A673 (cell line): ENCODE measurements at regions not wholly inside any gene's neighbourhood (a gene's known extent, or its start where the extent isn't known, plus 50 kb on each side); places are given as distances from the start of the nearest gene placed in this dataset.

Source experiments
- BruUV-seq: library from RNA; stranded (reverse); fragments of 400-500 nt; replicated peaks from 2 replicates; lab custom pipeline; 2021; lab: Mats Ljungman, UMichigan
- CTCF ChIA-PET: fragments of 300-600 bp; sonication (Branson Sonifier 250); formaldehyde crosslinking; loops from one replicate; lab custom pipeline; 2022; ENCODE audit warnings: antibody characterized with exemption; lab: Charles Lee
- POLR2A ChIA-PET: fragments of 300-600 bp; sonication (Branson Sonifier 250); formaldehyde crosslinking; loops from one replicate; lab custom pipeline; 2022; ENCODE audit warnings: antibody characterized with exemption; ENCODE audit not compliant: low non-redundant PET; lab: Charles Lee
- DNase-seq: peaks from one replicate; pipeline ENCODE4 v3.0.0-alpha.2; 2015; ENCODE audit warnings: low spot score
- H3K27ac ChIP-seq: fragments of 200-600 bp; sonication (generic); 2 replicates; pipeline ENCODE4 v1.5.1; 2016; ENCODE audit warnings: mixed run types, low read depth, mild to moderate bottlenecking, mixed read lengths, antibody characterized with exemption, low read length; ENCODE audit not compliant: poor library complexity, severe bottlenecking
- H3K27me3 ChIP-seq: fragments of 200-600 bp; sonication (generic); replicated peaks from 2 replicates; pipeline ENCODE4 v1.6.1; 2017; ENCODE audit warnings: mixed run types, low read depth, mild to moderate bottlenecking, mixed read lengths, antibody characterized with exemption, low read length; ENCODE audit not compliant: insufficient read depth, poor library complexity
- H3K36me3 ChIP-seq: fragments of 200-600 bp; sonication (generic); 2 replicates; pipeline ENCODE4 v1.6.1; 2016; ENCODE audit warnings: mixed run types, mild to moderate bottlenecking, mixed read lengths, antibody characterized with exemption, low read length; ENCODE audit not compliant: insufficient read depth, poor library complexity, severe bottlenecking
- H3K4me1 ChIP-seq: fragments of 200-600 bp; sonication (generic); 2 replicates; pipeline ENCODE4 v1.6.1; 2017; ENCODE audit warnings: mixed run types, mild to moderate bottlenecking, mixed read lengths, antibody characterized with exemption, low read length; ENCODE audit not compliant: insufficient read depth, poor library complexity, severe bottlenecking
- H3K4me3 ChIP-seq: fragments of 200-600 bp; sonication (generic); 2 replicates; pipeline ENCODE4 v1.5.1; 2016; ENCODE audit warnings: low read depth, mixed run types, mild to moderate bottlenecking, mixed read lengths, low read length; ENCODE audit not compliant: poor library complexity, severe bottlenecking
- H3K9me3 ChIP-seq: fragments of 200-600 bp; sonication (generic); 2 replicates; pipeline ENCODE4 v1.6.1; 2016; ENCODE audit warnings: mixed run types, low read depth, mild to moderate bottlenecking, mixed read lengths, antibody characterized with exemption, low read length; ENCODE audit not compliant: poor library complexity, severe bottlenecking
- CTCF ChIP-seq: fragments of 300-800, 200-600 bp; sonication (generic); conservative IDR thresholded peaks from 2 replicates; pipeline ENCODE4 v1.5.1; 2017; ENCODE audit warnings: low read depth, mild to moderate bottlenecking, antibody characterized with exemption, low read length, moderate library complexity, mixed read lengths
- EZH2 ChIP-seq: fragments of 200-600 bp; sonication (generic); IDR thresholded peaks from 2 replicates; pipeline ENCODE4 v1.6.1; 2017; ENCODE audit warnings: borderline replicate concordance, low read depth, mild to moderate bottlenecking, mixed read lengths, antibody characterized with exemption, low read length; ENCODE audit not compliant: poor library complexity, severe bottlenecking
- intact Hi-C: fragments of 100-400 bp; cut with micrococcal nuclease; formaldehyde crosslinking; loops from one replicate; pipeline ENCODE4 v1.10.0; 2022; ENCODE audit not compliant: unreplicated experiment

GRCh38 chr20:20835897-20836296 lies 123.5 kb upstream of the RALGAPA2 start:
- ChIA-PET POLR2A (interaction anchor here (0.7 kb wide), 1 partner anchor 17 kb away, joined by 3 read pairs; no protein-coding TSS in a partner anchor), CTCF (interaction anchor here (0.6 to 0.7 kb wide), 3 partner anchors 17 to 1225 kb away, joined by 3 to 4 read pairs (median 3); no protein-coding TSS in a partner anchor)
- H3K27me3 ChIP-seq, result no peaks in the 10 kb centered on the region
- intact Hi-C loops, result loop anchor here (5.0 kb wide), 3 partner anchors 401 to 781 kb away; no protein-coding TSS in a partner anchor
- DNase-seq, result no peak
- no peaks in the 10 kb centered on the region for H3K9me3 ChIP-seq
- H3K27ac ChIP-seq, result no peak overlapping the region
- TF ChIP-seq CTCF (no peak), EZH2 (no peak)
- BruUV-seq, result no TSS peak
- no peaks in the 10 kb centered on the region for H3K4me1 ChIP-seq
- no peak overlapping the region for H3K4me3 ChIP-seq
- no peaks in the 10 kb centered on the region for H3K36me3 ChIP-seq

- H3K36me3 ChIP-seq, result no peaks in the 10 kb centered on the region
- no peaks in the 10 kb centered on the region for H3K4me1 ChIP-seq
- no peak overlapping the region for H3K4me3 ChIP-seq
- H3K27me3 ChIP-seq, result no peaks in the 10 kb centered on the region
- no peak overlapping the region for H3K27ac ChIP-seq
- intact Hi-C loops, result no loop called here
- TF ChIP-seq EZH2 (no peak), CTCF (no peak)
- no TSS peak for BruUV-seq
- POLR2A ChIA-PET, result no interaction called here
- no peak for DNase-seq
- no peaks in the 10 kb centered on the region for H3K9me3 ChIP-seq
- CTCF ChIA-PET, result no interaction called here
Measured at GRCh38 chr20:20834008-20834407, 121.6 kb upstream of the RALGAPA2 start.

GRCh38 chr20:20832715-20833114 lies 120.3 kb upstream of the RALGAPA2 start:
- Histone ChIP-seq H3K4me1 (no peaks in the 10 kb centered on the region), H3K9me3 (no peaks in the 10 kb centered on the region), H3K36me3 (no peaks in the 10 kb centered on the region), H3K27me3 (no peaks in the 10 kb centered on the region), H3K27ac (no peak overlapping the region), H3K4me3 (no peak overlapping the region)
- intact Hi-C loops, result no loop called here
- TF ChIP-seq EZH2, result no peak
- no peak for TF ChIP-seq CTCF
- CTCF ChIA-PET, result no interaction called here
- POLR2A ChIA-PET, result no interaction called here
- no TSS peak for BruUV-seq
- DNase-seq, result no peak
